IMR-90 (cell line): ENCODE measurements at regions not wholly inside any gene's neighbourhood (a gene's known extent, or its start where the extent isn't known, plus 50 kb on each side); places are given as distances from the start of the nearest gene placed in this dataset.

Experiments
- ATAC-seq: fragments of 200-7000 bp; cut with Tn5 transposase; 2 replicates; pipeline ENCODE4 v1.9.1; 2020; ENCODE audit warnings: low read depth, mild to moderate bottlenecking, moderate library complexity
- BruUV-seq: library from RNA; stranded (reverse); fragments of 400-500 nt; replicated peaks from 2 replicates; lab custom pipeline; 2021; lab: Mats Ljungman, UMichigan
- CTCF ChIA-PET: fragments of 300-600 bp; formaldehyde crosslinking; extraction: SDS; loops from one replicate; lab custom pipeline; 2021; ENCODE audit warnings: antibody characterized with exemption; lab: Yijun Ruan, JAX
- POLR2A ChIA-PET: fragments of 300-600 bp; sonication (Branson Sonifier 250); formaldehyde crosslinking; loops from one replicate; lab custom pipeline; 2022; ENCODE audit warnings: antibody characterized with exemption; ENCODE audit not compliant: unreplicated experiment; lab: Charles Lee
- DNase-seq: peaks from one replicate; pipeline ENCODE4 v3.0.0; 2013
- H2AFZ ChIP-seq: replicated peaks from 2 replicates; pipeline ENCODE3; 2013; ENCODE audit warnings: low read length, mild to moderate bottlenecking; ENCODE audit not compliant: poor library complexity
- H2AK5ac ChIP-seq: 2 replicates; pipeline ENCODE4 v1.6.1; 2013; ENCODE audit warnings: low read depth, low read length, inconsistent platforms
- H2AK9ac ChIP-seq: replicated peaks from 2 replicates; pipeline ENCODE3; 2013; ENCODE audit warnings: mild to moderate bottlenecking, low read depth, low read length, moderate library complexity; ENCODE audit not compliant: poor library complexity
- H2BK120ac ChIP-seq: 2 replicates; pipeline ENCODE4 v1.6.1; 2013; ENCODE audit warnings: low read depth, low read length, inconsistent platforms
- H2BK15ac ChIP-seq: 3 replicates; pipeline ENCODE4 v1.6.1; 2013; ENCODE audit warnings: low read depth, low read length, inconsistent platforms
- H2BK20ac ChIP-seq: 2 replicates; pipeline ENCODE4 v1.6.1; 2013; ENCODE audit warnings: low read depth, mild to moderate bottlenecking, inconsistent platforms, low read length, moderate library complexity
- H2BK5ac ChIP-seq: 2 replicates; pipeline ENCODE4 v1.6.1; 2013; ENCODE audit warnings: mild to moderate bottlenecking, low read depth, low read length, inconsistent platforms; ENCODE audit not compliant: poor library complexity, severe bottlenecking
- H3K14ac ChIP-seq: replicated peaks from 2 replicates; pipeline ENCODE4 v1.6.1; 2013; ENCODE audit warnings: low read depth, low read length, inconsistent platforms
- H3K18ac ChIP-seq: 2 replicates; pipeline ENCODE4 v1.6.1; 2013; ENCODE audit warnings: low read depth, low read length, control low read depth
- H3K23ac ChIP-seq: 2 replicates; pipeline ENCODE4 v1.6.1; 2013; ENCODE audit warnings: low read depth, low read length, inconsistent platforms
- H3K27ac ChIP-seq: 2 replicates; pipeline ENCODE4 v1.5.1; 2013; ENCODE audit warnings: mild to moderate bottlenecking, control low read depth, low read length; ENCODE audit not compliant: insufficient read depth
- H3K27me3 ChIP-seq: 2 replicates; pipeline ENCODE4 v1.6.1; 2013; ENCODE audit warnings: low read length; ENCODE audit not compliant: control insufficient read depth, insufficient read depth
- H3K36me3 ChIP-seq: 2 replicates; pipeline ENCODE4 v1.6.1; 2013; ENCODE audit warnings: low read length, mixed read lengths; ENCODE audit not compliant: control insufficient read depth, insufficient read depth
- H3K4ac ChIP-seq: 2 replicates; pipeline ENCODE4 v1.6.1; 2013; ENCODE audit warnings: low read depth, low read length, inconsistent platforms
- H3K4me1 ChIP-seq: 2 replicates; pipeline ENCODE4 v1.6.1; 2013; ENCODE audit warnings: low read length, mixed read lengths; ENCODE audit not compliant: control insufficient read depth, insufficient read depth
- H3K4me2 ChIP-seq: 2 replicates; pipeline ENCODE4 v1.6.1; 2013; ENCODE audit warnings: low read depth, mild to moderate bottlenecking, control low read depth, low read length, moderate library complexity
- H3K4me3 ChIP-seq: 2 replicates; pipeline ENCODE4 v1.5.1; 2013; ENCODE audit warnings: low read depth, mild to moderate bottlenecking, control low read depth, low read length, moderate library complexity; ENCODE audit not compliant: insufficient read depth
- H3K56ac ChIP-seq: 2 replicates; pipeline ENCODE4 v1.6.1; 2013; ENCODE audit warnings: low read length, inconsistent platforms; ENCODE audit not compliant: insufficient read depth; ENCODE audit errors: extremely low read depth
- H3K79me1 ChIP-seq, 2 experiments: 2 replicates each; pipeline ENCODE4 v1.6.1; 2013; ENCODE audit warnings: low read length in 2 of 2, inconsistent platforms in 1 of 2, low read depth in 1 of 2
- H3K9ac ChIP-seq: 2 replicates; pipeline ENCODE4 v1.6.1; 2013; ENCODE audit warnings: low read depth, low read length, control low read depth
- H3K9me1 ChIP-seq: 2 replicates; pipeline ENCODE4 v1.6.1; 2013; ENCODE audit warnings: low read length, inconsistent platforms; ENCODE audit not compliant: insufficient read depth
- H3K9me3 ChIP-seq: 2 replicates; pipeline ENCODE4 v1.6.1; 2013; ENCODE audit warnings: low read length; ENCODE audit not compliant: control insufficient read depth, insufficient read depth
- H4K20me1 ChIP-seq: 2 replicates; pipeline ENCODE4 v1.6.1; 2013; ENCODE audit warnings: low read length, inconsistent platforms; ENCODE audit not compliant: insufficient read depth
- H4K5ac ChIP-seq: 2 replicates; pipeline ENCODE4 v1.6.1; 2013; ENCODE audit warnings: mild to moderate bottlenecking, low read depth, low read length, control low read depth
- H4K8ac ChIP-seq, 2 experiments: 2 replicates each; pipeline ENCODE4 v1.6.1; 2013; ENCODE audit warnings: low read depth in 2 of 2, low read length in 2 of 2, control low read depth in 1 of 2, inconsistent platforms in 1 of 2
- H4K91ac ChIP-seq: 2 replicates; pipeline ENCODE4 v1.6.1; 2013; ENCODE audit warnings: low read depth, low read length, inconsistent platforms; ENCODE audit not compliant: insufficient read depth
- BHLHE40 ChIP-seq: fragments of 150-350 bp; IDR thresholded peaks from 2 replicates; pipeline ENCODE4 v1.6.1; 2016; ENCODE audit warnings: mild to moderate bottlenecking, low read depth, low read length
- FOS ChIP-seq: fragments of 150-350 bp; IDR thresholded peaks from 2 replicates; pipeline ENCODE4 v1.6.1; 2016; ENCODE audit warnings: low read depth, low read length
- USF2 ChIP-seq: fragments of 150-350 bp; IDR thresholded peaks from 2 replicates; pipeline ENCODE4 v1.6.1; 2017; ENCODE audit warnings: mild to moderate bottlenecking, antibody characterized with exemption, low read length, low read depth
- WGBS, 2 experiments: methylation state at CpG; one replicate each; pipeline versions ENCODE4 v1.1.5 to v1.1.7; 2013; ENCODE audit warnings: missing lambda C conversion rate in 2 of 2; ENCODE audit not compliant: insufficient read length in 1 of 2; ENCODE audit errors: extremely low coverage in 2 of 2; 5-methylcytosine and 5-hydroxymethylcytosine counted together
- dilution Hi-C: fragments of 300-500 bp; cut with HindIII; formaldehyde crosslinking; loops from one replicate; pipeline ENCODE4 v1.14.3; 2018; ENCODE audit warnings: low sequenced_read_pairs; ENCODE audit not compliant: unreplicated experiment
- in situ Hi-C: fragments of 300-500 bp; cut with MboI; formaldehyde crosslinking; loops from 3 replicates; pipeline ENCODE4 v1.14.3; 2019; ENCODE audit warnings: low sequenced_read_pairs, inconsistent platforms, mixed read lengths
- intact Hi-C: fragments of 100-400 bp; cut with micrococcal nuclease; formaldehyde crosslinking; loops from 2 replicates; pipeline ENCODE4 v1.10.0; 2022

GRCh38 chr4:132180020-132180427 lies 969.1 kb upstream of the PCDH10 start:
- Histone ChIP-seq H3K23ac (no peak overlapping the region), H2BK20ac (peak overlapping the region; percentile 72; the same call in 1 of the 2 replicates), H3K27ac (no peak overlapping the region), H3K27me3 (no peaks in the 10 kb centered on the region), H3K4me2 (peak overlapping the region; percentile 15; the same call in 1 of the 2 replicates), H4K91ac (peak overlapping the region; percentile 39; the same call in 1 of the 2 replicates), H2AFZ (no peak overlapping the region), H3K79me1 (no peaks in the 10 kb centered on the region), H2BK120ac (peak overlapping the region; percentile 48), H2AK9ac (no peak overlapping the region), H4K20me1 (no peaks in the 10 kb centered on the region), H3K4me3 (peak overlapping the region; percentile 2; the same call in 1 of the 2 replicates), H3K56ac (no peak overlapping the region), H3K9ac (no peak overlapping the region; the same call in 1 of the 2 replicates), H3K14ac (no peak overlapping the region), H2BK5ac (peak overlapping the region; percentile 92), H2AK5ac (no peak overlapping the region), H3K18ac (no peak overlapping the region; the same call in 1 of the 2 replicates), H4K5ac (no peak overlapping the region), H2BK15ac (no peak overlapping the region), H3K9me3 (peaks cover 5% of the 10 kb centered on the region; the same call in 1 of the 2 replicates), H3K4me1 (no peaks in the 10 kb centered on the region), H3K9me1 (no peaks in the 10 kb centered on the region), H3K36me3 (no peaks in the 10 kb centered on the region), H3K4ac (peak overlapping the region; percentile 5; the same call in 1 of the 2 replicates), H4K8ac (peak overlapping the region; percentile 20 to 46; a peak in 3 of 4 replicates)
- TF ChIP-seq USF2 (no peak), BHLHE40 (no peak), FOS (peak; percentile 40; the same call in 1 of the 2 replicates)
- in situ Hi-C loops (no loop called here), intact Hi-C loops (no loop called here), dilution Hi-C loops (no loop called here)
- WGBS, 2 experiments: no CpG with 5 or more reads among the region's 2 CpGs
- POLR2A ChIA-PET: no interaction called here
- peak; percentile 80 for DNase-seq
- ATAC-seq: peak; percentile 86
- no TSS peak for BruUV-seq
- CTCF ChIA-PET: interaction anchor here (0.6 kb wide), 1 partner anchor 23 kb away, joined by 4 read pairs; no protein-coding TSS in a partner anchor
